Uterus (tissue), 2 donors: ENCODE measurements at regions not wholly inside any gene's neighbourhood (a gene's known extent, or its start where the extent isn't known, plus 50 kb on each side); places are given as distances from the start of the nearest gene placed in this dataset.

Source experiments
- CTCF ChIP-seq, 4 experiments: fragments of 200-600 bp in 2 of 4; fragments of 450-650 bp in 2 of 4; sonication (generic) in 2 of 4; IDR thresholded peaks; one replicate each; pipeline ENCODE4 v1.5.1; 2016 to 2019; ENCODE audit warnings: antibody characterized with exemption in 4 of 4, mild to moderate bottlenecking in 2 of 4, moderate library complexity in 1 of 4
- POLR2A ChIP-seq, 2 donors: fragments of 450-650 bp; IDR thresholded peaks; one replicate each; pipeline ENCODE4 v1.6.1; 2016; ENCODE audit warnings: antibody characterized with exemption in 2 of 2, mild to moderate bottlenecking in 1 of 2, moderate library complexity in 1 of 2

DNA sequence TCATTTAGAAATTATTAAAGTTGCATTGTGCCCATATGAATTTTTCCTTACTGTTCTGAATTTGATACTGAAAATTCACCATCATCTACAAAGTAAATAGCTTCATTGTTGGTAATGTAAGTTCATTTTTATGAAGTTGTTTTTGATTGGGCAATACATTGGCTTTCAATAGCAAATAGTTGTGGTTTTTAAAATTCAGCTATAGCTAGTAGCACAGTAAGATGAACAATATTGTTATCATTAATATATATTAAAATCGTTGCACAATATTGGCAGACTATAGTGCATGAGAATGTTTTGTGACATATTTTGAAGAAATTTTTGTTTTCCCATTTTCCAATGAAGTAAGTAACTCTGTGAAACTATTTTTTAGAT lies 575.0 kb downstream of the PRKD1 start:
- TF ChIP-seq CTCF (IDR thresholded peaks at IDR 0.05) = no peak
- no peak for TF ChIP-seq POLR2A (IDR thresholded peaks at IDR 0.05)
